ENCODE measurements at regions not wholly inside any gene's neighbourhood (a gene's known extent, or its start where the extent isn't known, plus 50 kb on each side); places are given as distances from the start of the nearest gene placed in this dataset.

- DNase-seq (ENCODE audit: low spot score) = no peak
- Histone ChIP-seq H3K36me3 (replicated peaks; ENCODE audit: insufficient read depth, low read depth) (no peaks in the 10 kb centered on the region), H3K9me3 (ENCODE audit: low read depth) (no peaks in the 10 kb centered on the region), H4K20me1 (ENCODE audit: insufficient read depth, poor library complexity, severe bottlenecking) (no peaks in the 10 kb centered on the region), H3K27ac (no peak overlapping the region), H3K4me1 (ENCODE audit: insufficient read depth) (peaks cover 5% of the 10 kb centered on the region), H3K4me3 (no peak overlapping the region), H3K79me2 (no peaks in the 10 kb centered on the region), H3K27me3 (no peaks in the 10 kb centered on the region), H3K4me2 (no peak overlapping the region), H3K9me2 (replicated peaks; ENCODE audit: insufficient read depth) (no peaks in the 10 kb centered on the region), H2AFZ (no peak overlapping the region)
- TF ChIP-seq, protein P1, sequence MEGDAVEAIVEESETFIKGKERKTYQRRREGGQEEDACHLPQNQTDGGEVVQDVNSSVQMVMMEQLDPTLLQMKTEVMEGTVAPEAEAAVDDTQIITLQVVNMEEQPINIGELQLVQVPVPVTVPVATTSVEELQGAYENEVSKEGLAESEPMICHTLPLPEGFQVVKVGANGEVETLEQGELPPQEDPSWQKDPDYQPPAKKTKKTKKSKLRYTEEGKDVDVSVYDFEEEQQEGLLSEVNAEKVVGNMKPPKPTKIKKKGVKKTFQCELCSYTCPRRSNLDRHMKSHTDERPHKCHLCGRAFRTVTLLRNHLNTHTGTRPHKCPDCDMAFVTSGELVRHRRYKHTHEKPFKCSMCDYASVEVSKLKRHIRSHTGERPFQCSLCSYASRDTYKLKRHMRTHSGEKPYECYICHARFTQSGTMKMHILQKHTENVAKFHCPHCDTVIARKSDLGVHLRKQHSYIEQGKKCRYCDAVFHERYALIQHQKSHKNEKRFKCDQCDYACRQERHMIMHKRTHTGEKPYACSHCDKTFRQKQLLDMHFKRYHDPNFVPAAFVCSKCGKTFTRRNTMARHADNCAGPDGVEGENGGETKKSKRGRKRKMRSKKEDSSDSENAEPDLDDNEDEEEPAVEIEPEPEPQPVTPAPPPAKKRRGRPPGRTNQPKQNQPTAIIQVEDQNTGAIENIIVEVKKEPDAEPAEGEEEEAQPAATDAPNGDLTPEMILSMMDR (IDR thresholded peaks at IDR 0.05; ENCODE audit: poor library complexity) = no peak
- TF ChIP-seq EZH2 (IDR thresholded peaks at IDR 0.05; ENCODE audit: borderline replicate concordance) (no peak), EZH2phosphoT487 (IDR thresholded peaks at IDR 0.05; ENCODE audit: low read depth, severe bottlenecking, unreplicated experiment) (no peak)
- 92% methylated on average over 5 of the region's 5 CpGs for WGBS (ENCODE audit: low lambda C conversion rate, missing lambda C conversion rate)
Observed at GRCh38 chr6:14552891-14553290, 435.3 kb downstream of the CD83 start.

DNA sequence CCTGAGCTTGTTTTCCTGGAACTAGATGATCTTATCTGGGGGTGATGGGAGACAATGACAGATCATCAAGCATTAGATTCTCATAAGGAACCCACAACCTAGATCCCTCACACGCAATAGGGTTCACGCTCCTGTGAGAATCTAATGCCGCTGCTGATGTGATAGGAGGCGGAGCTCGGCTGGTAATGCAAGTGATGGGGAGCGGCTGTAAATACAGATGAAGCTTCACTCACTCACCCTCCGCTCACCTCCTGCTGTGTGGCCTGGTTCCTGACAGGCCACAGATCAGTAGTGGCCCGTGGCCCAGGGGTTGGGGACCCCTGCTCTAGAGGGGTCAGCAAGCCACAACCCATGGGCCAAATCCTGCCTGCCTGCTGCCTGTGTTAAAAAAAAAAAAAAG is 435.9 kb downstream of the CD83 start:
- H3K27me3 ChIP-seq = no peaks in the 10 kb centered on the region
- WGBS (ENCODE audit: low lambda C conversion rate, missing lambda C conversion rate) = 92% methylated on average over 8 of the region's 8 CpGs
- no peaks in the 10 kb centered on the region for H3K9me3 ChIP-seq (ENCODE audit: low read depth)
- no peaks in the 10 kb centered on the region for H3K36me3 ChIP-seq (replicated peaks; ENCODE audit: insufficient read depth, low read depth)
- H3K79me2 ChIP-seq = no peaks in the 10 kb centered on the region
- TF ChIP-seq EZH2phosphoT487 (IDR thresholded peaks at IDR 0.05; ENCODE audit: low read depth, severe bottlenecking, unreplicated experiment) (no peak), EZH2 (IDR thresholded peaks at IDR 0.05; ENCODE audit: borderline replicate concordance) (no peak)
- TF ChIP-seq, protein P1 (IDR thresholded peaks at IDR 0.05; ENCODE audit: poor library complexity) = no peak
- H3K27ac ChIP-seq = no peak overlapping the region
- no peak overlapping the region for H2AFZ ChIP-seq
- no peak for DNase-seq (ENCODE audit: low spot score)
- no peak overlapping the region for H3K4me2 ChIP-seq
- no peak overlapping the region for H3K4me3 ChIP-seq
- peaks cover 5% of the 10 kb centered on the region for H3K4me1 ChIP-seq (ENCODE audit: insufficient read depth)
- H4K20me1 ChIP-seq (ENCODE audit: insufficient read depth, poor library complexity, severe bottlenecking) = no peaks in the 10 kb centered on the region
- H3K9me2 ChIP-seq (replicated peaks; ENCODE audit: insufficient read depth) = no peaks in the 10 kb centered on the region

DNA sequence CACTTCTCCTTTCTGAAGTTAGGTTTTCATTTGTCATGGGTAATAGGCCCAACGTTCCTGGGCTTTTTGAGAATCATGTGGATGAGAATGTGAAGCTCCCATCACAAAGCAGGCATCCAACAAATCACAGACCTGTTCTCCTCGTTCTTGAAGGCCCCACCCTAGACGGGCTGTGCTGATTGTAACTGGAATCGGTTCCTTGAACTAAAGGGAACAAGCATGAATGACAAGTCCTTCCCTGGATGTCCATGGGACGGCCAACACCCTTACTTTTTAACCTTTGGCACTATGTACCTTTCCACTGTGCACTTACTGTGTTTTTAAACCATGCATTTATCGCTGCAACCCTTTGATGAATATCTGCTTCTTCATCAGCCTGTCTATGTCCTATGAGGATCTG is 438.2 kb downstream of the CD83 start:
- DNase-seq (ENCODE audit: low spot score) = no peak
- TF ChIP-seq EZH2 (IDR thresholded peaks at IDR 0.05; ENCODE audit: borderline replicate concordance) (no peak), EZH2phosphoT487 (IDR thresholded peaks at IDR 0.05; ENCODE audit: low read depth, severe bottlenecking, unreplicated experiment) (no peak)
- TF ChIP-seq, protein P1 (IDR thresholded peaks at IDR 0.05; ENCODE audit: poor library complexity) = no peak
- Histone ChIP-seq H2AFZ (no peak overlapping the region), H3K9me2 (replicated peaks; ENCODE audit: insufficient read depth) (no peaks in the 10 kb centered on the region), H4K20me1 (ENCODE audit: insufficient read depth, poor library complexity, severe bottlenecking) (no peaks in the 10 kb centered on the region), H3K79me2 (no peaks in the 10 kb centered on the region), H3K4me1 (ENCODE audit: insufficient read depth) (no peaks in the 10 kb centered on the region), H3K36me3 (replicated peaks; ENCODE audit: insufficient read depth, low read depth) (no peaks in the 10 kb centered on the region), H3K4me3 (no peak overlapping the region), H3K9me3 (ENCODE audit: low read depth) (no peaks in the 10 kb centered on the region), H3K4me2 (no peak overlapping the region), H3K27me3 (no peaks in the 10 kb centered on the region), H3K27ac (no peak overlapping the region)
- 78% methylated on average over 6 of the region's 6 CpGs for WGBS (ENCODE audit: low lambda C conversion rate, missing lambda C conversion rate)
